GM19372 (cell line): ENCODE measurements at regions not wholly inside any gene's neighbourhood (a gene's known extent, or its start where the extent isn't known, plus 50 kb on each side); places are given as distances from the start of the nearest gene placed in this dataset.
"Not testable (repeated sequence)": the region's sequence is repeated elsewhere in the genome, so short reads cannot be mapped to it uniquely, and the experiment has no call there.

Source experiments
- ATAC-seq: cut with Tn5 transposase; IDR thresholded peaks from one replicate; pipeline ENCODE4 v1.9.1; 2021; ENCODE audit warnings: mild to moderate bottlenecking, low read depth, moderate library complexity; ENCODE audit not compliant: unreplicated experiment

DNA sequence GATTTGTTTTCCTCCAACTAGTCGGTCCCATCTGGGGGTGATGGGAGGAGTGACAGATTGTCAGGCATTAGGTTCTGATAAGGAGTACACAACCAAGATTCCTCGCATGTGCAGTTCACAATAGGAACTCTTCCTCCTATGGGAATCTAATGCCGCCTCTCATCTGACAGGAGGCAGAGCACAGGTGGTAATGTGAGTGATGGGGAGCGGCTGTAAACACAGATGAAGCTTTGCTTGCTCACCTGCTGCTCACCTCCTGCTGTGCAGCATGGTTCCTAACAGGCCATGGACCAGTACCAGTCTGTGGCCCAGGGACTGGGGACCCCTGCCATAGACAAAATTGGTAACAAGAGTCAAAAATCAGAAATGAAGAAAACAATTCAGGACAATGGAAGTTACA is 173.3 kb upstream of the HMHB1 start:
- ATAC-seq: no peak

DNA sequence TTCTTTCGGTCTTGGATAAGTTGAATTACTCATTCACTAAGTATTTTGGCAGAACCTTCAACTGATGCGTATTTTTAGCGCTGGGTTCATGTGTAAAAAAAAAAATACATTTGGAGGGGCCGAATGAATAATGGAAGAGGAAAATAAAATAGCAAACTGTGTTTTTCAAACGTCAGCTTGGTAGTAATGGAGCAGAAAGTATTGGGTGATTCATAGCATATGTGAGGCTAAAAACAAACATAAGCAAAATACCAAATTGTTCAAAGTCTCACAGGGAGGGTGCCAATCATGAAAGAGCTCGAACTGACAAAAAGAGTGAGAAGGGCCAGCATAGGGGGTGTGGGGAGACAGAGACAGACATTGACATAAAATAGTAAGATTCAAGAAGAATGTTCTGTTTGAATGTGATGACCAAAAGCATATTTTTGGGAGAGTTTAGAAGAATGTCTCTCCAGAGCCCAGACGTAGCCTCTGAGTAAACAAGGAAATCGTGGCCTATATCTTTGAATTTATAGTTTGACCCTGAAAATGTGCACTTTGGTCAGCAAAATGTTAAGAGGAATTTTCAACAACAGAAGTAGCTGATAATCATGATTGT is 174.9 kb upstream of the HMHB1 start:
- no peak for ATAC-seq

DNA sequence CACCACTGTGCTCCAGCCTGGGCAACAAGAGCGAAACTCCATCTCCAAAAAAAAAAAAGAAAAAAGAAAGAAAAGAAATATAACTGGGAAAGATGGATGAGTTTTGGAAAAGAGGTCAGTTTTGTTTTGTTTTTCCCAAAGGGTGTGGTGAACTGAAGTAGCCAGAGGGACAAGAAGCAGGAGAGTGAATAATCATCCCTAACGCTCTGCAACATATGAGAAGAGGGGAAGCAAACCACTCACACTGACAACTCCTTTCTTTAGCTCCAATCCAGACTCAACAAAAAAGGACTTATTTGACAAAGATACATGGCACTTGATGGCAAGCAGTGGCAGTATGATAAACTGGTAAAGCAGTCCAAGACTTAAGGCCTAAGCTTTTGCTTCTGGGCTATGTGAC is 176.1 kb upstream of the HMHB1 start:
- ATAC-seq: no peak

GRCh38 chr5:143635146-143635752 is 176.7 kb upstream of the HMHB1 start:
- ATAC-seq: no peak

DNA sequence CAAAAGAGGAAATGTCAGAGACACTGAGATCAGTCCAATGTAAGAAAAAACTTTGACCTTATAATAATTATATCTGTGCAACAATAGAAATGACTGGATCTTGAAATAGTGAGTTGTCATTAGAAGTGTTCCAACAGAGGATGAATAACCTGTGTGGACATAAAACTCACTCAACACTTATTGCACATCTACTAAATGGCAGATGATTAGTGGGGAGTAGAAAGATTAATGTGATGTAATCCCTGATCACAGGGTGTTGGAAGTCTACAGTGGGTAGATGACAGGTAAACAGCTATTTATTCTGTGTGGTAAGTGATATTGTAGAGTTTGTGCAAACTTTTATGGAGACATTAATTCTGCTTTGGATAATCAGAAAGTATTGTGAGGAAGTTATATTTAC is 177.3 kb upstream of the HMHB1 start:
- no peak for ATAC-seq

DNA sequence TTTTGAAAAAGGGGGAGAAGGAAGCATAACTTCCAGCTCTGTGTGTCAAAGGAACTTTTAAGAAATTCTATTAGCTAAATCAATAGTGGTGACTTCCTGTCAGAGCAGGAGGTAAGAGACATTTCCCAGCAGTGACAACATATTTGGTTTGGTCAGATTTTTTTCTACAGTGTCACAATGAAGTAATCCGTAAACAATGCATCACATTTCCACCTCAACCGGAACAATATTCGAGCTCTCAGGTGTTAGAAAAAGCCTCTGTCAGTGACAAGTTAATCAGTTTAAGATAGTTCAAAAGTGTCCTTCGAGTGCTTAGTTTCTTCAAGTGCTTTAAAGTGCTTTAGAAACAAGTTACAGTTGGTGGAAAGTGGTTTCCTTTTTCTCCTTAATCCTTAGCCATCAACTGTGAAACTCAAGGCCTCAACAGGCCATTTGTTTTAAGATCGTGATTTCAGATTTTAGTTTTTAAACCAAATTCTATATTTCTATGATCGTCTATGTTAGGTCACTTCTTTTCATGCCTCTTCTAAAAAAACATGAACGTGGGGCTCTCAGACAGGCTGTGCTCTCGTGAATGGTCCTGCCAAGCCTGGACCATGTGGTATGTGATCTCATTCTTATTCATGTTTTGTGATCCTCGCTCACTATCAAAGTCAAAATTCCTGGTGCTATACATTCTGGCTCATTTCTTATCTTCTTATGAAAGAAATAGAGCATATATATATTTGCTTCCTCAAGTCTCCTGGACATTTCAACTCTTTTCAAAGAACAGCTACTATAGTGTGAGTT is 181.9 kb upstream of the HMHB1 start:
- ATAC-seq: no peak

- not testable (repeated sequence) for ATAC-seq
These were observed 186.9 kb upstream of the HMHB1 start for GRCh38 chr5:143625048-143625447.

DNA sequence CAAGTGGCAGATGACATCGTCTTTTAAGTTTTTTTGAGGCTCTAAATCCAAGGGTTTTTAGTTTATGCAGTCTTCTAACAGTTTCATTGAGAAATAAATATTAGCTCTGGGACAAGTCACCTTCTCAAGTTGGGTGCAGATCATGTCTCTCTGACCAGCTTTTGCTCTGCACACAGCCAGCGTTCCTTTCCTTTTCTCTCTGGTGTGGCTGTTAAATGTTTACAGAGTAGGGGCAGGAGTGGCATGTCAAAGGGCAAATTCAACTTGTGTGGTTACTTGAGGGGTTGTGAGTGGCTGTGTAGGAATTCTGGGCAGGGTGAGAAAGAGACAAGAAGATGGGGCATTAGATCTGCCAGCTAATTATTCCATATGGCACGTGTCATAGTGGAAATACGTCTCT is 187.5 kb upstream of the HMHB1 start:
- ATAC-seq: no peak

DNA sequence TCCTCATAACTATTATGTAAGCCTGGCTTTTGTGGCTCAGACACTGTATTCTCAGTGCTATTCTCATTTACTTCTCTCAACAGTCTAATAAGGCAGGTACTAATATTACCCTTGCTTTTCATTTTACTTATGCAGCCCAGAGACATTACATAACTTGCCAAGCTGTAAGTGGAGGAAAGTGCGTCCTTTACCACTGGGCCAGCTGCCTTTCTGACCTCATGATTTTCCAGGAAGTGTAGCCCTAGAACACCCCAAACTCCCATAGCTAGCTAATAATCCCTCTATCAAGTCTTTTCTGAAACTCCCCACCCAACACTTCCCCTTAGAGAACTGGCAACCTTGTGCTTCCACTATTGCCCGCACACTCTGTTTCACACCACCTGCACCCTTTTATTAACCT is 192.9 kb upstream of the HMHB1 start:
- ATAC-seq: no peak

- no peak for ATAC-seq
These were observed 193.8 kb upstream of the HMHB1 start for GRCh38 chr5:143618141-143618540.

DNA sequence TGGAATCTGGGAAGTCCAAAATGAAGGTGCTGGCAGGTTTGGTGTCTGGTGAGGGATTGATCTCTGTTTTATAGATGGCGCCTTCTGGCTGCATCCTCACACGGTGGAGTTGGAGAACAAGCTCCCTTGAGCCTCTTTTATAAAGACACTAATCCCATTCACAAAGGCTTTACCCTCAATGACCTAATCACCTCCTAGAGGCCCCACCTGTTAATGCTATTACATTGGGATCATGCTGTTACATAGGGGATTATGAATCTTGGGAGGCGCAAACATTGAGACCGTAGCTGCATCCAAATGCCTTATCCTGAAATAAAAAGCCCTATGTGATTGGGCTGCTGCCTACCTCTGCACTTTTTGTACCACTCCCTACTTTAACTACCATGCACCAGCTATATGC is 197.1 kb upstream of the HMHB1 start:
- no peak for ATAC-seq

DNA sequence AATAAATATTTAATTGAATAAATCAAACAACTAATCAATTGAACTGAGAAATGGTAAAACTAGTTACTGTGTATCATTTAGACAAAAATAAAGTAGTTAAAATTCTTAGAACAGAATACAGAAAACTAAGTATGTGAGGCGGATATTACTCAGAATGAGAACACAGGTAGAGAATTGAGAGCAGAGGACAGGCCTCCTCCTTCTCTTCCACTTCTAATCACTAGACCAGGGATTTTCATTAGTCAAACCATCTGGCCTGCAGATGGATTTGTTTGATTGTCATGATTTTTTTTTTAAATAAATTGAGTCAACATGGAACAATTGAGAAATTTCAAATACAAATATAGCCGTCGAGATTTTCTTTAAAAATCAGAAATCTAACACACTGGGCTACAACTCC is 198.6 kb upstream of the HMHB1 start:
- no peak for ATAC-seq

DNA sequence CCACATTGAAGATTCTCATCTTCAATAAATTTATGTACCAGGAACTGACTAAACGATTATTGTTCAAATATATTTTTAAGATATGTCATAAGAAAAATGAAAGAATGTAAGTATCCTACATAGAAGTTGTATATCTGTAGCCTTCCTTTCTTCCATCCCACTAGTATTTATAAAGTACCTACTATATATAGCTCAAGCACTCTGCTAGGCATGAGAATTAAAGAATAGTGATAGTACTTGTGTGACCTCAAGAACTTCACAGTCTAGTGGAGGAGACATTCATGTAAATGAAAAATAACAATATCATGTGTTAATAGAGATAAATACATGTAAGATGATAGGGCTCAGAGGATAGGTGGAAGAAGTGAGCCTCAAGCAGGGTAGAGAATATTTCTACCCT is 201.0 kb upstream of the HMHB1 start:
- no peak for ATAC-seq

- ATAC-seq: peak; percentile 73
These were observed 202.7 kb upstream of the NR3C1 start for GRCh38 chr5:143606043-143606752.

- ATAC-seq: peak; percentile 66
These were observed 202.0 kb upstream of the NR3C1 start for GRCh38 chr5:143605403-143606005.

DNA sequence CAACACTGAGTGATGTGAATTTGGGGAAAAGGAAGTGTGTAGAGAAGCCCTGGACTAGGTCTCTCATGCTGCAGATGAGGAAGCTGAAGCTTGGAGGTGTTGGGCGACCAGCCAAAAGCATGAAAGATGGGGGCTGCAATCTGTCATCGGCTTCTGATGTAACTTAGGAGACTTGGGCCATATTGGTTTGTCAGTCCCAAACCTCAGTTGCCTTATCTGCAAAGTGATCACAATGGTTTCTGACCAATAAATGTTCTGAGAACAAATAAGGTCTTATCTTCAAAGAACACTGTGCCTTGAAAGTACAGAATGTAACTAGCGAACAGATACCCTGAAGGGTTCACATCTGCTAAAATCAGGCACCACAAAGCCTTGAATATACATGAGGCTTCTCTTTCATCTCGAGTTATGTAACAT is 198.4 kb upstream of the NR3C1 start:
- ATAC-seq: no peak

DNA sequence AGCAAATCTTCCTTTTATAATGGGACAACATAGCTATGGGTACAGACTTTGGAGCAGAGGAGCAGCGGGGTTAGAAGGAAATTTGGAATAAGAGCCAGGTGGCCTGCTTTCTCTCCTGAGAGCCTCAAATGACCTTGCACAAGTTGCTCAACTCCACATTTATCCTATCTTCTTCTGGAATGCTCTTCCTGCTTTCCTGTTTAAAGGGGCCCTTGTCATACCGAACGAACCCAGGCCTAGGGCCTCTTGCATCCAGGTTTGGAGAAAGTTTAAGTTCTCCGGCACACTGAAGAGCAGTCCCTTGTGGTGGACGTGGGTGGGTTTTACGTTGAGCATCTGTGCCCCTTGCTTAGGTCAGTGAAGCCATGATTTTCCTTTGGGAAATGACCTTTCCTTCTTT is 197.9 kb upstream of the NR3C1 start:
- no peak for ATAC-seq

- no peak for ATAC-seq
These were observed 197.1 kb upstream of the NR3C1 start for GRCh38 chr5:143600396-143601075.

DNA sequence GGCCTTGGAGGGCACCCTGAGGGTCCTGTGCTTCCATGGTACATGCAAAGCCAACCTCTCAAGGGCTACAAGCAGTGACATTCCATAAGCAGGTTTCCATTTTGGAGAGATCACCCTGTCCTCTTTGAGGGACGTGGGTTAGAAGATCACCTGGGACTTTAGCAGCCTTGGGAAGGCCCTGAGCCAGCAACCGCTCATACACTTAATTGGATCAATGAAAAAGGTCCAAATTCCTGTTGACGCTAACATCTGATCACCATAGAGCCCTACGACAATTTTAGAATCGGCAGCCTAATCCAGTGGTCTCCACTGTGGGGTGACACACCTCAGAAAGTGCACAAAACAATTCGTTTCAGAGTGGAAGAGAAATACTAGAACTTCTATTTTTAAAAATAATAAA is 196.0 kb upstream of the NR3C1 start:
- ATAC-seq: no peak

DNA sequence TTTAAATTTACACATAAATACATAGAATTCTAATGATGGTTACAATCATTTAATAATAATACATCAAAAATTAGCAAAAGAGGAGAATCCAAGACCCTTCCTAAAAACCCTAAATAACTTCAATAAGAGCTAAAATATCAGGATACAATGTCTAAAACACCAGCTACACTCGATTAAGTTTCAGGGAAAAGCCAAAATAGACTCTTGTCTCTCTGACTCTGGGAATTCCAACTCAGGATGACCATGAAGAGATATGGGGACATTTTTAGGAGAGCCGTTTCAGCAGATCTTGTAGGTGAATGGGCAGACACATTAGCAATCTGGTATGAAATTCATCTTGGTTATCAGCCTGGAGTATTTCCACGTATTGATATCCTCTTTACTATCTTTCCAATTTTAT is 193.3 kb upstream of the NR3C1 start:
- ATAC-seq: no peak
